ENCODE measurements at regions not wholly inside any gene's neighbourhood (a gene's known extent, or its start where the extent isn't known, plus 50 kb on each side); places are given as distances from the start of the nearest gene placed in this dataset.

GRCh38 chr2:236787885-236788284 is 218.3 kb downstream of the ACKR3 start:
- Mint-ChIP-seq H3K9me3 (ENCODE audit: unreplicated experiment) (peaks cover 4% of the 10 kb centered on the region), H3K4me3 (ENCODE audit: unreplicated experiment) (no peak overlapping the region), H3K27me3 (ENCODE audit: unreplicated experiment) (peaks cover 32% of the 10 kb centered on the region), H3K4me1 (ENCODE audit: unreplicated experiment) (peaks cover 12% of the 10 kb centered on the region), H3K27ac (ENCODE audit: unreplicated experiment) (no peak overlapping the region), H3K36me3 (ENCODE audit: unreplicated experiment) (peaks cover 6% of the 10 kb centered on the region)
- no peak for TF ChIP-seq CTCF (IDR thresholded peaks at IDR 0.05)
- DNase-seq (ENCODE audit: extremely low spot score, unreplicated experiment): no peak

- Mint-ChIP-seq H3K4me1 (ENCODE audit: unreplicated experiment) (no peaks in the 10 kb centered on the region), H3K27me3 (ENCODE audit: unreplicated experiment) (peaks cover 41% of the 10 kb centered on the region), H3K36me3 (ENCODE audit: unreplicated experiment) (peaks cover 3% of the 10 kb centered on the region), H3K4me3 (ENCODE audit: unreplicated experiment) (no peak overlapping the region), H3K27ac (ENCODE audit: unreplicated experiment) (no peak overlapping the region), H3K9me3 (ENCODE audit: unreplicated experiment) (no peaks in the 10 kb centered on the region)
- TF ChIP-seq CTCF (IDR thresholded peaks at IDR 0.05): no peak
- no peak for DNase-seq (ENCODE audit: extremely low spot score, unreplicated experiment)
Measured at GRCh38 chr2:236790963-236791362, 221.3 kb downstream of the ACKR3 start.

DNA sequence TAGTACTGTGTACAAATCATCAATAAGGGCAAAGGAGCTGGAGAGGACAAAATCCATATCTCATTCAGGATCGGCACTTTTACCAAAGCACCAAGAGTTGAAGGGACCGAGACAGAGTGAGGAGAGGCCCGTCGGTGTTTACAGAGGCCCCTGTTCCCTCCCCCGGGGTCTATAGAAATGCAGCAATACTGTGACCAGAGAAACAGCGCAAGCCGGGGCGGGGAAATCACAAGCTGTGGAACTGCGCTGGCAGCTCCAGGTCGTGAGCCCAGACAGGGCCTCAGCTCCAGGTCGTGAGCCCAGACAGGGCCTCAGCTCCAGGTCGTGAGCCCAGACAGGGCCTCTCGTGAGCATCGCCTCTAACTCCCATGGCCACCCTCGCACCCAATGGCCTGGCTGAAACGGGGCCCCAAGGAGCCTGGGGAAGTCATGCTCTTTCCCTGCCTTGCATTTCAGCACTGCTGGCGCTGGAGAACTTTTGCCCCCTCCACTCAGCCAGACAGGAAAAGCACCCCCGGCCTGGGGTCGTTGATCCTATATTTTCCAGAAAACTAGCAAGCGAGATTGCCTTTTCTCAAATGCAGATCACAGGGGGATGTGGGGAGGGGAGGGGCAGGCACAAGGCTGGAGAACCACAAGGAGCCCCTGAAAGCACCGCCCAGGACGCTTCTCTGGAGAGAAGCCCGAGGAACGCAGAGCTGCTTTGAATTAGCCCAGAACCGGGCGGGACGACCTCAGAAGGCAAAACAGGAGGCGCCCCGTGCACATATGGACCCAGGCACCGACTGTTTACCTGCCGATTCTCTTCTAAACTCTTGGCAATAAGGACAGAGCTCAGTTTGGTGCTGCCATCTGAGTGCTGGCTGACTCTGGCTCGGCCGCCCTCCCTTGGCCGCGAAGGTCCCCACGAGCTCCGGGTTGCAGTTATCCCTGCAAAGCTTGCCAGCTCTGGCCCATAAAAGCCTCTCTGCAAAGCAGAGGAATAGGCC is 223.7 kb downstream of the ACKR3 start:
- Mint-ChIP-seq H3K4me1 (ENCODE audit: unreplicated experiment) (no peaks in the 10 kb centered on the region), H3K36me3 (ENCODE audit: unreplicated experiment) (peaks cover 3% of the 10 kb centered on the region), H3K27ac (ENCODE audit: unreplicated experiment) (no peak overlapping the region), H3K27me3 (ENCODE audit: unreplicated experiment) (peaks cover 44% of the 10 kb centered on the region), H3K4me3 (ENCODE audit: unreplicated experiment) (no peak overlapping the region), H3K9me3 (ENCODE audit: unreplicated experiment) (no peaks in the 10 kb centered on the region)
- TF ChIP-seq CTCF (IDR thresholded peaks at IDR 0.05): no peak
- peak; percentile 70 for DNase-seq (ENCODE audit: extremely low spot score, unreplicated experiment)

GRCh38 chr2:236794176-236794957 is 224.7 kb downstream of the ACKR3 start:
- Mint-ChIP-seq H3K27me3 (ENCODE audit: unreplicated experiment) (peaks cover 39% of the 10 kb centered on the region), H3K36me3 (ENCODE audit: unreplicated experiment) (peaks cover 3% of the 10 kb centered on the region), H3K4me3 (ENCODE audit: unreplicated experiment) (no peak overlapping the region), H3K9me3 (ENCODE audit: unreplicated experiment) (no peaks in the 10 kb centered on the region), H3K4me1 (ENCODE audit: unreplicated experiment) (no peaks in the 10 kb centered on the region), H3K27ac (ENCODE audit: unreplicated experiment) (no peak overlapping the region)
- no peak for TF ChIP-seq CTCF (IDR thresholded peaks at IDR 0.05)
- DNase-seq (ENCODE audit: extremely low spot score, unreplicated experiment): peak; percentile 64

Measured in osteocyte (in vitro differentiated cells).